ENCODE measurements at regions not wholly inside any gene's neighbourhood (a gene's known extent, or its start where the extent isn't known, plus 50 kb on each side); places are given as distances from the start of the nearest gene placed in this dataset.
"Not testable (repeated sequence)": the region's sequence is repeated elsewhere in the genome, so short reads cannot be mapped to it uniquely, and the experiment has no call there.

DNA sequence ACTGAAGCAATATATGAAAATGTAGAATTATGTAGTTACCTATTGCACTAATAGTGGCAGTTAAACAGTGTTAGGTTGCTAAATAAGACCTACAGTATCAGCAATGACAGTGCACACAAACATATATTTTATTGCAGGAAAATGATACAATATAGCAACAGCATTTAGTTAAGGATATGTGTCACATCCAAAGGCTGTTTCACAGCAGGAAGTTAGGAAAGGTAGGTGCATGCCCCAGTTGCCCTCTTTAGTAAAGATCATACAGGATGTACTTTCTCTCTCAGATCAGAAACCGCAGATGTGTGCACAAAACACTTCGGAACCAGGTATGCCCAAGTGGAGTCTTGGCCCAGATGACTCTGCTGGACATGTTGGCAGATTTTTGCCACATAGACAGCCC is 444.1 kb downstream of the XIRP2 start:
- no peaks in the 10 kb centered on the region for H4K20me1 ChIP-seq (ENCODE audit: insufficient read depth, low read length)
- no peak overlapping the region for H3K4me2 ChIP-seq (ENCODE audit: low read length)
- no peak overlapping the region for H2AFZ ChIP-seq (ENCODE audit: low read depth, low read length)
- no peaks in the 10 kb centered on the region for H3K27me3 ChIP-seq (ENCODE audit: low read depth, low read length)
- H3K36me3 ChIP-seq (replicated peaks; ENCODE audit: low read depth, low read length), result no peaks in the 10 kb centered on the region
- H3K4me3 ChIP-seq (ENCODE audit: low read length), result no peak overlapping the region
- H3K79me2 ChIP-seq (ENCODE audit: low read length), result no peaks in the 10 kb centered on the region
- no peaks in the 10 kb centered on the region for H3K9me3 ChIP-seq (ENCODE audit: insufficient read depth, low read length)
- H3K4me1 ChIP-seq (ENCODE audit: low read length), result no peaks in the 10 kb centered on the region
- no peak overlapping the region for H3K9ac ChIP-seq (ENCODE audit: low read length)
- H3K27ac ChIP-seq (ENCODE audit: low read length), result no peak overlapping the region
- TF ChIP-seq EZH2phosphoT487 (IDR thresholded peaks at IDR 0.05; ENCODE audit: low read depth), result no peak
- TF ChIP-seq, protein P1, sequence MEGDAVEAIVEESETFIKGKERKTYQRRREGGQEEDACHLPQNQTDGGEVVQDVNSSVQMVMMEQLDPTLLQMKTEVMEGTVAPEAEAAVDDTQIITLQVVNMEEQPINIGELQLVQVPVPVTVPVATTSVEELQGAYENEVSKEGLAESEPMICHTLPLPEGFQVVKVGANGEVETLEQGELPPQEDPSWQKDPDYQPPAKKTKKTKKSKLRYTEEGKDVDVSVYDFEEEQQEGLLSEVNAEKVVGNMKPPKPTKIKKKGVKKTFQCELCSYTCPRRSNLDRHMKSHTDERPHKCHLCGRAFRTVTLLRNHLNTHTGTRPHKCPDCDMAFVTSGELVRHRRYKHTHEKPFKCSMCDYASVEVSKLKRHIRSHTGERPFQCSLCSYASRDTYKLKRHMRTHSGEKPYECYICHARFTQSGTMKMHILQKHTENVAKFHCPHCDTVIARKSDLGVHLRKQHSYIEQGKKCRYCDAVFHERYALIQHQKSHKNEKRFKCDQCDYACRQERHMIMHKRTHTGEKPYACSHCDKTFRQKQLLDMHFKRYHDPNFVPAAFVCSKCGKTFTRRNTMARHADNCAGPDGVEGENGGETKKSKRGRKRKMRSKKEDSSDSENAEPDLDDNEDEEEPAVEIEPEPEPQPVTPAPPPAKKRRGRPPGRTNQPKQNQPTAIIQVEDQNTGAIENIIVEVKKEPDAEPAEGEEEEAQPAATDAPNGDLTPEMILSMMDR (IDR thresholded peaks at IDR 0.05; ENCODE audit: low read depth, low read length), result no peak

DNA sequence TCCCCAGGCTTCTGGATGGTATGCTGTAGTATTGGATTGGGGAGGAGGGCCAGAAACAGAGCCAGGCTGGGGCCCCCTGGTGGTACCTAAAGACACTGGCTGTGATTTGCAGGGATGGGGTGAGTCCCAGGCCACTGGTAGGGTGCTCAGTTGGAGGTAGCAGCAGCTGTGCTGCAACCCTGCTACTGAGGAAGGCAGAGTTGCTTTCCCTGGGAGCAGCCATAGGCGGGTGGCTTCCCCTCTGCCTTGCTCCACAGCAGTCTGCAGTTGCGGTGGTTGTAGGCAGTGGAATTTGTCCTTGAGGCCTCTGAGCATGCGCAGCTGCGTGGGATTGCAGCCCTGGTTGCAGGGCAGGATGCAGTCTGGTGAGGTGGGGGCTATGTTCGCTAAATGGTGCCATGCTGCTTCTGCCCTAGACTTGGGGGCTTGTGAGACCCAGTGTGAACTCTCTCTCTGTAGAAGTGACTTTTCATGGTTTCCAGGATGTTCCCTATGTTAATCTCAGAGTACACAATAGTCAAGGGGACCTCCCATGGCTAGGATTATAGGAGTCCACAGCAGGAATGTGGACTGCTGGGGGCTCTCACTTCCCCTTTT is 443.5 kb downstream of the XIRP2 start:
- Histone ChIP-seq H3K9me3 (ENCODE audit: insufficient read depth, low read length) (no peaks in the 10 kb centered on the region), H3K9ac (ENCODE audit: low read length) (no peak overlapping the region), H3K27me3 (ENCODE audit: low read depth, low read length) (no peaks in the 10 kb centered on the region), H3K4me1 (ENCODE audit: low read length) (no peaks in the 10 kb centered on the region), H3K4me3 (ENCODE audit: low read length) (no peak overlapping the region), H3K27ac (ENCODE audit: low read length) (no peak overlapping the region), H2AFZ (ENCODE audit: low read depth, low read length) (no peak overlapping the region), H3K36me3 (replicated peaks; ENCODE audit: low read depth, low read length) (no peaks in the 10 kb centered on the region), H3K4me2 (ENCODE audit: low read length) (no peak overlapping the region), H3K79me2 (ENCODE audit: low read length) (no peaks in the 10 kb centered on the region), H4K20me1 (ENCODE audit: insufficient read depth, low read length) (no peaks in the 10 kb centered on the region)
- TF ChIP-seq EZH2phosphoT487 (IDR thresholded peaks at IDR 0.05; ENCODE audit: low read depth), result no peak
- TF ChIP-seq, protein P1 (IDR thresholded peaks at IDR 0.05; ENCODE audit: low read depth, low read length), result peak; percentile 20

DNA sequence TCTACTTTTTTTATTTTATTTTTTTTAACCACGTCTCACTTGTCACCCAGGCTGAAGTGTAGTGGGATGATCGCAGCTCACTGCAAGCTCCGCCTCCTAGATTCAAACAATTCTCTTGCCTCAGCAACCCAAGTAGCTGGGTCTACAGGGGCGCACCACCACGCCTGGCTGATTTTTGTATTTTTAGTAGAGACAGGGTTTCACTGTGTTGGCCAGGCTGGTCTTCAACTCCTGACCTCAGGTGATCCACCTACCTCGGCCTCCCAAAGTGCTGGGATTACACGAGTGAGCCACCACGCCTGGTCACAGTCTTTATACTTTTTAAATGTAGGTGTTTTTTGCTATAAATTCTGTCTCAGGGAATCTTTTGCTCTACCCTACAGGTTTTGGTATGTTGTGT is 440.5 kb downstream of the XIRP2 start:
- H4K20me1 ChIP-seq (ENCODE audit: insufficient read depth, low read length); H3K9ac ChIP-seq (ENCODE audit: low read length); H3K27me3 ChIP-seq (ENCODE audit: low read depth, low read length); H3K27ac ChIP-seq (ENCODE audit: low read length); H3K36me3 ChIP-seq (replicated peaks; ENCODE audit: low read depth, low read length); H3K4me2 ChIP-seq (ENCODE audit: low read length); H3K9me3 ChIP-seq (ENCODE audit: insufficient read depth, low read length); H3K79me2 ChIP-seq (ENCODE audit: low read length); H3K4me3 ChIP-seq (ENCODE audit: low read length); H2AFZ ChIP-seq (ENCODE audit: low read depth, low read length); H3K4me1 ChIP-seq (ENCODE audit: low read length): not testable (repeated sequence)

DNA sequence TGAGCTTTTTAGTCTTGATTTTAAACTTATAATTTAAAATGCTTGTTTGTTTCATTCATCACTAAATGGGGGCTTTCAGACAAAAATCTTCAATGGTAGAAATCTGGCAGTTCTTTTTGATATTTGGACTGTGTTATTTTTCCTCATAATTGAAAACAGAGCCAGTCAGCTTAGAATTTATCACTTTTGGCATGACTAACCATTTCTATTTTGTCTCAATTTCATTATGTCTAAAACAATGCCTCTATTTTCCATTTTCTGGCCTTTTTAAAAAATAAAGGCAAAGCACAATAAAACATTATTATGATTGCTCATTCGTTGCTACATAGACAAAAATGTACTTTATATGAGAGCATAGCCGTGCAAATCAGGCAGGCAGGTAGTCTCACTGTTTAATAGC is 434.5 kb downstream of the XIRP2 start:
- TF ChIP-seq, protein P1 (IDR thresholded peaks at IDR 0.05; ENCODE audit: low read depth, low read length), result no peak
- TF ChIP-seq EZH2phosphoT487 (IDR thresholded peaks at IDR 0.05; ENCODE audit: low read depth), result no peak
- Histone ChIP-seq H2AFZ (ENCODE audit: low read depth, low read length) (no peak overlapping the region), H3K9ac (ENCODE audit: low read length) (no peak overlapping the region), H3K4me1 (ENCODE audit: low read length) (no peaks in the 10 kb centered on the region), H3K79me2 (ENCODE audit: low read length) (no peaks in the 10 kb centered on the region), H3K27ac (ENCODE audit: low read length) (no peak overlapping the region), H3K9me3 (ENCODE audit: insufficient read depth, low read length) (no peaks in the 10 kb centered on the region; the same call in 1 of the 2 replicates), H3K4me3 (ENCODE audit: low read length) (no peak overlapping the region), H3K36me3 (replicated peaks; ENCODE audit: low read depth, low read length) (no peaks in the 10 kb centered on the region), H3K27me3 (ENCODE audit: low read depth, low read length) (no peaks in the 10 kb centered on the region), H3K4me2 (ENCODE audit: low read length) (no peak overlapping the region), H4K20me1 (ENCODE audit: insufficient read depth, low read length) (no peaks in the 10 kb centered on the region)

Data from OCI-LY3 (cell line).